NCI-H82 treated with DMSO at 0.1 percent for 48 hours (cell line): ENCODE measurements at regions not wholly inside any gene's neighbourhood (a gene's known extent, or its start where the extent isn't known, plus 50 kb on each side); places are given as distances from the start of the nearest gene placed in this dataset.

Experiments used
- DNase-seq: peaks from one replicate; lab custom pipeline; 2025; ENCODE audit not compliant: unreplicated experiment; lab: John Stamatoyannopoulos, UW

GRCh38 chr2:9085353-9085752, 81.9 kb upstream of the MBOAT2 start:
- no peak for DNase-seq

- no peak for DNase-seq
Measured at GRCh38 chr2:9083287-9083686, 79.8 kb upstream of the MBOAT2 start.

GRCh38 chr2:9082158-9082557, 78.7 kb upstream of the MBOAT2 start:
- DNase-seq, result no peak

- DNase-seq, result no peak
Measured at GRCh38 chr2:9081750-9082149, 78.3 kb upstream of the MBOAT2 start.

- DNase-seq, result no peak
Measured at GRCh38 chr2:9078405-9078804, 74.9 kb upstream of the MBOAT2 start.

GRCh38 chr2:9077691-9078090, 74.2 kb upstream of the MBOAT2 start:
- DNase-seq, result no peak

- no peak for DNase-seq
Measured at GRCh38 chr2:9076755-9077154, 73.3 kb upstream of the MBOAT2 start.

GRCh38 chr2:9076210-9076609, 72.7 kb upstream of the MBOAT2 start:
- no peak for DNase-seq

GRCh38 chr2:9074930-9075329, 71.4 kb upstream of the MBOAT2 start:
- DNase-seq, result no peak

- DNase-seq, result no peak
Measured at GRCh38 chr2:9071584-9072124, 68.2 kb upstream of the MBOAT2 start.

GRCh38 chr2:9071032-9071431, 67.5 kb upstream of the MBOAT2 start:
- no peak for DNase-seq

- DNase-seq, result no peak
Measured at GRCh38 chr2:9069543-9069942, 66.1 kb upstream of the MBOAT2 start.

- no peak for DNase-seq
Measured at GRCh38 chr2:9065901-9066300, 62.4 kb upstream of the MBOAT2 start.

GRCh38 chr2:9063023-9063606, 59.6 kb upstream of the MBOAT2 start:
- no peak for DNase-seq

GRCh38 chr2:9060819-9061218, 57.3 kb upstream of the MBOAT2 start:
- no peak for DNase-seq

- no peak for DNase-seq
Measured at GRCh38 chr2:9057939-9058761, 54.7 kb upstream of the MBOAT2 start.

GRCh38 chr2:9055471-9055870, 52.0 kb upstream of the MBOAT2 start:
- DNase-seq, result no peak

- no peak for DNase-seq
Measured at GRCh38 chr2:9053534-9053931, 50.0 kb upstream of the MBOAT2 start.
